DOHH2 (cell line): ENCODE measurements at regions not wholly inside any gene's neighbourhood (a gene's known extent, or its start where the extent isn't known, plus 50 kb on each side); places are given as distances from the start of the nearest gene placed in this dataset.

Experiments
- H3F3A ChIP-seq: fragments of 200-600 bp; sonication (generic), shearing (Covaris generic); 2 replicates; pipeline ENCODE4 v1.6.0; 2016; ENCODE audit warnings: antibody characterized with exemption, mild to moderate bottlenecking; ENCODE audit not compliant: control insufficient read depth, insufficient read depth
- H3K27ac ChIP-seq: fragments of 200-600 bp; sonication (generic); 2 replicates; pipeline ENCODE4 v1.5.1; 2014; ENCODE audit warnings: low read depth, mild to moderate bottlenecking, low read length, moderate library complexity
- H3K27me3 ChIP-seq: fragments of 200-600 bp; sonication (generic); 2 replicates; pipeline ENCODE4 v1.6.1; 2014; ENCODE audit warnings: mild to moderate bottlenecking, low read length, mixed read lengths; ENCODE audit not compliant: control insufficient read depth
- H3K36me3 ChIP-seq: fragments of 200-600 bp; sonication (generic); 2 replicates; pipeline ENCODE4 v1.6.1; 2014; ENCODE audit warnings: mild to moderate bottlenecking, low read length, moderate library complexity, mixed read lengths; ENCODE audit not compliant: control insufficient read depth
- H3K4me1 ChIP-seq: fragments of 200-600 bp; sonication (generic); 2 replicates; pipeline ENCODE4 v1.6.1; 2014; ENCODE audit warnings: mild to moderate bottlenecking, low read length, mixed read lengths; ENCODE audit not compliant: control insufficient read depth
- H3K4me2 ChIP-seq: fragments of 200-600 bp; sonication (generic); 2 replicates; pipeline ENCODE4 v1.6.0; 2014; ENCODE audit warnings: mild to moderate bottlenecking, low read length, moderate library complexity
- H3K4me3 ChIP-seq: fragments of 200-600 bp; sonication (generic); 2 replicates; pipeline ENCODE4 v1.5.1; 2014; ENCODE audit warnings: mild to moderate bottlenecking, low read length, mixed read lengths
- H3K79me2 ChIP-seq: fragments of 200-600 bp; sonication (generic); 2 replicates; pipeline ENCODE4 v1.6.1; 2014; ENCODE audit warnings: mild to moderate bottlenecking, low read length, mixed read lengths; ENCODE audit not compliant: control insufficient read depth
- H3K9me2 ChIP-seq: fragments of 200-600 bp; sonication (generic); replicated peaks from 2 replicates; pipeline ENCODE4 v1.6.1; 2014; ENCODE audit warnings: mild to moderate bottlenecking, low read length, mixed read lengths; ENCODE audit not compliant: control insufficient read depth
- H3K9me3 ChIP-seq: fragments of 200-600 bp; sonication (generic); 2 replicates; pipeline ENCODE4 v1.6.1; 2014; ENCODE audit warnings: antibody characterized with exemption, low read length, mixed read lengths; ENCODE audit not compliant: control insufficient read depth, insufficient read depth
- H4K20me1 ChIP-seq: fragments of 200-600 bp; sonication (generic); 2 replicates; pipeline ENCODE4 v1.6.0; 2014; ENCODE audit warnings: low read depth, mild to moderate bottlenecking, antibody characterized with exemption, low read length, moderate library complexity; ENCODE audit not compliant: control insufficient read depth, insufficient read depth
- EZH2phosphoT487 ChIP-seq: fragments of 200-600 bp; sonication (generic); IDR thresholded peaks from 2 replicates; pipeline ENCODE4 v1.6.1; 2017; ENCODE audit warnings: borderline replicate concordance, mild to moderate bottlenecking, antibody characterized with exemption, low read length, moderate library complexity, mixed read lengths
- TF ChIP-seq, protein P1 (sequence below): fragments of 200-600 bp; sonication (generic); IDR thresholded peaks from one replicate; pipeline ENCODE4 v1.5.1; 2014; ENCODE audit warnings: antibody characterized with exemption, mild to moderate bottlenecking, low read depth, low read length; ENCODE audit not compliant: poor library complexity, severe bottlenecking

DNA sequence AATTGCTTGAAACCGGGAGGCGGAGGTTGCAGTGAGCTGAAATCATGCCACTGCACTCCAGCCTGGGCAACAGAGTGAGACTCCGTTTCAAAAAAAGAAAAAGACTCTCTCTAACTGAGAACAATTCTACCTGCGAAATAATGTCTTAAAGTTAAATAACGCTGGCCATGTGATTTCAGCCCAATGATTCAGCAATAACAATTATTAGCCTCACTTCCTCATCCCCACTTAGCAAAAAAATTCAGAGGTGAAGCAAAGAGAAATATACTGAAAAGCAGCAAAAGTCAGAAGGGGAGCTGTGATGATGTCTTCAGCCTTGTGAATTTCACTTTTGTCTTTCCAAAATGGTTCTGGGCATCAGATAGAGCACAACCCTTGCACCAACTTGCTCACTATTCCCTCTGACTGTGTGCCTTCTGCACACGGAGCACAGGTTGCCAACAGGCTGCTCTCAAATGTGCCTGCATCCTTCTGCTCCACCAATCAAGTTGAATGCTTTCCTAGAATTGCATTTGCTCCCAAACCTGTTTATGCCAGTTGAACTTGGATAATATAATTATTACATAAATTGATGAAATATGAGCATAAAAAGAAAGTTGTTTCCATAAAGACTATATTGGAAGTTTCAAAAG, 79.8 kb upstream of the IPO9 start:
- Histone ChIP-seq H3F3A (no peaks in the 10 kb centered on the region), H4K20me1 (no peaks in the 10 kb centered on the region), H3K27me3 (peaks cover 49% of the 10 kb centered on the region), H3K4me1 (no peaks in the 10 kb centered on the region), H3K9me2 (no peaks in the 10 kb centered on the region), H3K4me2 (no peak overlapping the region), H3K9me3 (no peaks in the 10 kb centered on the region), H3K4me3 (no peak overlapping the region), H3K79me2 (no peaks in the 10 kb centered on the region), H3K36me3 (no peaks in the 10 kb centered on the region), H3K27ac (no peak overlapping the region)
- TF ChIP-seq, protein P1, sequence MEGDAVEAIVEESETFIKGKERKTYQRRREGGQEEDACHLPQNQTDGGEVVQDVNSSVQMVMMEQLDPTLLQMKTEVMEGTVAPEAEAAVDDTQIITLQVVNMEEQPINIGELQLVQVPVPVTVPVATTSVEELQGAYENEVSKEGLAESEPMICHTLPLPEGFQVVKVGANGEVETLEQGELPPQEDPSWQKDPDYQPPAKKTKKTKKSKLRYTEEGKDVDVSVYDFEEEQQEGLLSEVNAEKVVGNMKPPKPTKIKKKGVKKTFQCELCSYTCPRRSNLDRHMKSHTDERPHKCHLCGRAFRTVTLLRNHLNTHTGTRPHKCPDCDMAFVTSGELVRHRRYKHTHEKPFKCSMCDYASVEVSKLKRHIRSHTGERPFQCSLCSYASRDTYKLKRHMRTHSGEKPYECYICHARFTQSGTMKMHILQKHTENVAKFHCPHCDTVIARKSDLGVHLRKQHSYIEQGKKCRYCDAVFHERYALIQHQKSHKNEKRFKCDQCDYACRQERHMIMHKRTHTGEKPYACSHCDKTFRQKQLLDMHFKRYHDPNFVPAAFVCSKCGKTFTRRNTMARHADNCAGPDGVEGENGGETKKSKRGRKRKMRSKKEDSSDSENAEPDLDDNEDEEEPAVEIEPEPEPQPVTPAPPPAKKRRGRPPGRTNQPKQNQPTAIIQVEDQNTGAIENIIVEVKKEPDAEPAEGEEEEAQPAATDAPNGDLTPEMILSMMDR = no peak
- no peak for TF ChIP-seq EZH2phosphoT487

- Histone ChIP-seq H3F3A (no peaks in the 10 kb centered on the region), H3K4me2 (no peak overlapping the region), H3K36me3 (no peaks in the 10 kb centered on the region), H3K27ac (no peak overlapping the region), H4K20me1 (no peaks in the 10 kb centered on the region), H3K4me3 (no peak overlapping the region), H3K9me2 (no peaks in the 10 kb centered on the region), H3K79me2 (no peaks in the 10 kb centered on the region), H3K9me3 (no peaks in the 10 kb centered on the region), H3K27me3 (peaks cover 47% of the 10 kb centered on the region), H3K4me1 (no peaks in the 10 kb centered on the region)
- TF ChIP-seq, protein P1 = no peak
- no peak for TF ChIP-seq EZH2phosphoT487
These were observed 78.8 kb upstream of the IPO9 start for GRCh38 chr1:201750120-201750519.

DNA sequence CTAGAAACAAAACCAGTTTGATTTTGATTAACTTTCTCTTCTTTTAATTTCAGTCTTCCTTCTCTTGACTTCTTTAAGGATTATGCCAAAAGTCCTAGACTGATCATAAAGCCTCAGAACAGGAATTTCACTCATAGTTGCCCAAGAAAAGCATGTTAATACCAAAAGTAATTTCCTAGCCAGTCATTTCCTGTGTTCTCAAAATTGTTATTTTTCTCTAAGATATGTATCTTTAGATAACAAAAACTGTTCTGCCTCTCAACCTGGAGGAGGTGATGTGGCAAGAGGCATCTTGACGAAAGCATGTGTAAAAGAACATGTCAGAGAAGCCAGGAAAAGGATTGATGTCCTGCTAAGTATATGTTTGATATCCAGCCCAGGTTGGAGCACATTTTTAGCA, 78.0 kb upstream of the IPO9 start:
- no peak overlapping the region for H3K4me2 ChIP-seq
- TF ChIP-seq EZH2phosphoT487 = no peak
- TF ChIP-seq, protein P1 = no peak
- H3F3A ChIP-seq = no peaks in the 10 kb centered on the region
- H3K27me3 ChIP-seq = peaks cover 45% of the 10 kb centered on the region
- no peak overlapping the region for H3K4me3 ChIP-seq
- H4K20me1 ChIP-seq = no peaks in the 10 kb centered on the region
- no peaks in the 10 kb centered on the region for H3K36me3 ChIP-seq
- no peaks in the 10 kb centered on the region for H3K79me2 ChIP-seq
- no peaks in the 10 kb centered on the region for H3K9me2 ChIP-seq
- H3K27ac ChIP-seq = no peak overlapping the region
- H3K4me1 ChIP-seq = no peaks in the 10 kb centered on the region
- H3K9me3 ChIP-seq = no peaks in the 10 kb centered on the region
